Osteocyte (in vitro differentiated cells): ENCODE measurements at regions not wholly inside any gene's neighbourhood (a gene's known extent, or its start where the extent isn't known, plus 50 kb on each side); places are given as distances from the start of the nearest gene placed in this dataset.

ENCODE experiments used
- DNase-seq: peaks from one replicate; pipeline ENCODE4 v3.0.0; 2021; ENCODE audit warnings: mixed read lengths; ENCODE audit not compliant: unreplicated experiment; ENCODE audit errors: extremely low spot score
- H3K27ac Mint-ChIP-seq: one replicate; pipeline ENCODE4 v1.8.0; 2021; ENCODE audit warnings: mild to moderate bottlenecking, mixed read lengths; ENCODE audit not compliant: unreplicated experiment
- H3K27me3 Mint-ChIP-seq: one replicate; pipeline ENCODE4 v1.8.0; 2021; ENCODE audit warnings: mixed read lengths; ENCODE audit not compliant: unreplicated experiment
- H3K36me3 Mint-ChIP-seq: one replicate; pipeline ENCODE4 v1.8.0; 2021; ENCODE audit warnings: mixed read lengths; ENCODE audit not compliant: unreplicated experiment
- H3K4me1 Mint-ChIP-seq: one replicate; pipeline ENCODE4 v1.8.0; 2021; ENCODE audit warnings: mixed read lengths; ENCODE audit not compliant: unreplicated experiment
- H3K4me3 Mint-ChIP-seq: one replicate; pipeline ENCODE4 v1.8.0; 2021; ENCODE audit warnings: mild to moderate bottlenecking, moderate library complexity, mixed read lengths; ENCODE audit not compliant: unreplicated experiment
- H3K9me3 Mint-ChIP-seq: one replicate; pipeline ENCODE4 v1.8.0; 2021; ENCODE audit warnings: mixed read lengths; ENCODE audit not compliant: unreplicated experiment
- CTCF ChIP-seq: fragments of 200-600 bp; sonication (generic); IDR thresholded peaks from 2 replicates; pipeline ENCODE4 v1.5.0; 2021; ENCODE audit warnings: antibody characterized with exemption, mild to moderate bottlenecking, moderate library complexity

DNA sequence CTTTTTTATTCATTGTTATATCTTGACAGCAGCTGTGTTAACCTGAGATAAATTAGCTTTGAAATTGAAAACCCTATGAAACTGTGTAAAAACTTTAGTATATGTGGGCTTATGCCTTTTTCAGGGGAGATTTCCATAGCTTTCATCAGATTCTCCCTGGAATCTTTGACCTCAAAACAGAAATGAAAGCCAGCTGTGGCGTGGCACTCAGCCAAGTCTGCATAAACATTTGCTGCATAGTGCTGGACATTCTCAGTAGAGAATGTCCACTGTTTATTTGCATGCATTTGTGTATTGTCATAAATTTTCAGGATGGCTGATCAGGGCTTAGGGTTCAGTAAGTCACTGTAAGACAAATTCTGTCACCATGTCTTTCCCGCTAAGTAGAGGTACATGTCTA lies 115.3 kb upstream of the NAP1L1 start:
- no peak for TF ChIP-seq CTCF
- H3K9me3 Mint-ChIP-seq: peaks cover 50% of the 10 kb centered on the region
- peaks cover 8% of the 10 kb centered on the region for H3K36me3 Mint-ChIP-seq
- no peaks in the 10 kb centered on the region for H3K27me3 Mint-ChIP-seq
- no peak for DNase-seq
- peaks cover 3% of the 10 kb centered on the region for H3K4me1 Mint-ChIP-seq
- no peak overlapping the region for H3K4me3 Mint-ChIP-seq
- H3K27ac Mint-ChIP-seq: peak overlapping the region; percentile 25

- H3K36me3 Mint-ChIP-seq: peaks cover 8% of the 10 kb centered on the region
- no peaks in the 10 kb centered on the region for H3K27me3 Mint-ChIP-seq
- H3K9me3 Mint-ChIP-seq: peaks cover 50% of the 10 kb centered on the region
- H3K4me3 Mint-ChIP-seq: no peak overlapping the region
- no peak overlapping the region for H3K27ac Mint-ChIP-seq
- DNase-seq: no peak
- H3K4me1 Mint-ChIP-seq: peaks cover 3% of the 10 kb centered on the region
- no peak for TF ChIP-seq CTCF
These were observed 114.4 kb upstream of the NAP1L1 start for GRCh38 chr12:76198839-76199238.

- peaks cover 40% of the 10 kb centered on the region for H3K9me3 Mint-ChIP-seq
- no peak for TF ChIP-seq CTCF
- H3K27me3 Mint-ChIP-seq: no peaks in the 10 kb centered on the region
- peaks cover 3% of the 10 kb centered on the region for H3K4me1 Mint-ChIP-seq
- no peak for DNase-seq
- no peak overlapping the region for H3K4me3 Mint-ChIP-seq
- peaks cover 8% of the 10 kb centered on the region for H3K36me3 Mint-ChIP-seq
- no peak overlapping the region for H3K27ac Mint-ChIP-seq
These were observed 112.8 kb upstream of the NAP1L1 start for GRCh38 chr12:76197283-76197682.

GRCh38 chr12:76195920-76196319 lies 111.4 kb upstream of the NAP1L1 start:
- Mint-ChIP-seq H3K27me3 (no peaks in the 10 kb centered on the region), H3K36me3 (peaks cover 8% of the 10 kb centered on the region), H3K27ac (no peak overlapping the region), H3K4me3 (no peak overlapping the region), H3K4me1 (no peaks in the 10 kb centered on the region), H3K9me3 (peaks cover 29% of the 10 kb centered on the region)
- DNase-seq: no peak
- TF ChIP-seq CTCF: no peak

- peaks cover 8% of the 10 kb centered on the region for H3K36me3 Mint-ChIP-seq
- peaks cover 22% of the 10 kb centered on the region for H3K9me3 Mint-ChIP-seq
These were observed 110.2 kb upstream of the NAP1L1 start for GRCh38 chr12:76194724-76195123.

More at GRCh38 chr12:76194724-76195123, 110.2 kb upstream of the NAP1L1 start:
- no peak for DNase-seq
- Mint-ChIP-seq H3K4me3 (no peak overlapping the region), H3K4me1 (no peaks in the 10 kb centered on the region), H3K27ac (no peak overlapping the region), H3K27me3 (no peaks in the 10 kb centered on the region)
- TF ChIP-seq CTCF: no peak
